Keratinocyte (primary cell): ENCODE measurements at regions not wholly inside any gene's neighbourhood (a gene's known extent, or its start where the extent isn't known, plus 50 kb on each side); places are given as distances from the start of the nearest gene placed in this dataset.
"Not testable (repeated sequence)": the region's sequence is repeated elsewhere in the genome, so short reads cannot be mapped to it uniquely, and the experiment has no call there.

Source experiments
- DNase-seq: peaks from one replicate; pipeline ENCODE4 v3.0.0-alpha.2; 2011; ENCODE audit warnings: low read depth, missing footprints, low spot score
- FAIRE-seq: peaks from 2 replicates; lab custom pipeline; 2011; peaks lifted over from hg19 to GRCh38; lab: Jason Lieb, UNC
- H2AFZ ChIP-seq: 2 replicates; pipeline ENCODE4 v1.6.0; 2012; ENCODE audit warnings: low read length, control low read depth, inconsistent platforms; ENCODE audit not compliant: control insufficient read depth
- H3K27ac ChIP-seq: 2 replicates; pipeline ENCODE4 v1.5.1; 2011; ENCODE audit warnings: low read length; ENCODE audit not compliant: control insufficient read depth, insufficient read depth
- H3K27me3 ChIP-seq: 3 replicates; pipeline ENCODE4 v1.6.0; 2011; ENCODE audit warnings: low read length; ENCODE audit not compliant: control insufficient read depth, insufficient read depth; ENCODE audit errors: extremely low read depth
- H3K36me3 ChIP-seq, 2 experiments: 2 replicates in 1 of 2; 3 replicates in 1 of 2; pipeline ENCODE4 v1.5.1; 2011; ENCODE audit warnings: low read length in 2 of 2, mild to moderate bottlenecking in 1 of 2; ENCODE audit not compliant: control insufficient read depth in 2 of 2, insufficient read depth in 2 of 2; ENCODE audit errors: extremely low read depth in 1 of 2
- H3K4me1 ChIP-seq: 3 replicates; pipeline ENCODE4 v1.5.1; 2011; ENCODE audit warnings: low read length; ENCODE audit not compliant: control insufficient read depth, insufficient read depth; ENCODE audit errors: extremely low read depth
- H3K4me2 ChIP-seq: 3 replicates; pipeline ENCODE4 v1.6.0; 2011; ENCODE audit warnings: low read depth, low read length; ENCODE audit not compliant: control insufficient read depth, insufficient read depth; ENCODE audit errors: extremely low read depth
- H3K4me3 ChIP-seq, 3 experiments: fragments of 200-600 bp in 1 of 3; sonication (generic) in 1 of 3; 2 replicates in 2 of 3; 3 replicates in 1 of 3; pipeline ENCODE4 v1.5.1; 2011 to 2016; ENCODE audit warnings: low read length in 3 of 3, mild to moderate bottlenecking in 3 of 3, control low read depth in 2 of 3, inconsistent platforms in 1 of 3, low read depth in 1 of 3, mixed read lengths in 1 of 3, mixed run types in 1 of 3, moderate library complexity in 1 of 3; ENCODE audit not compliant: control insufficient read depth in 2 of 3, insufficient read depth in 2 of 3; ENCODE audit errors: extremely low read depth in 1 of 3
- H3K79me2 ChIP-seq: 2 replicates; pipeline ENCODE4 v1.6.0; 2012; ENCODE audit warnings: low read length; ENCODE audit not compliant: control insufficient read depth, insufficient read depth
- H3K9ac ChIP-seq: 3 replicates; pipeline ENCODE4 v1.6.0; 2011; ENCODE audit warnings: low read length; ENCODE audit not compliant: control insufficient read depth, insufficient read depth; ENCODE audit errors: extremely low read depth
- H3K9me1 ChIP-seq: 3 replicates; pipeline ENCODE4 v1.6.0; 2011; ENCODE audit warnings: low read length; ENCODE audit not compliant: control insufficient read depth, insufficient read depth; ENCODE audit errors: extremely low read depth
- H3K9me3 ChIP-seq: 2 replicates; pipeline ENCODE4 v1.5.1; 2012; ENCODE audit warnings: low read depth, low read length; ENCODE audit not compliant: control insufficient read depth
- H4K20me1 ChIP-seq: 3 replicates; pipeline ENCODE4 v1.6.0; 2011; ENCODE audit warnings: low read length; ENCODE audit not compliant: control insufficient read depth, insufficient read depth; ENCODE audit errors: extremely low read depth
- CTCF ChIP-seq, 3 experiments: IDR thresholded peaks in 1 of 3; conservative IDR thresholded peaks in 1 of 3; optimal IDR thresholded peaks in 1 of 3; 2 replicates in 2 of 3; 3 replicates in 1 of 3; pipeline versions ENCODE3 to v1.5.1; 2011; ENCODE audit warnings: low read length in 3 of 3, mild to moderate bottlenecking in 3 of 3, moderate library complexity in 2 of 3, control low read depth in 1 of 3, inconsistent platforms in 1 of 3; ENCODE audit not compliant: insufficient read depth in 2 of 3; ENCODE audit errors: extremely low read depth in 1 of 3
- EZH2 ChIP-seq: IDR thresholded peaks from one replicate; pipeline ENCODE4 v1.6.1; 2012; ENCODE audit warnings: inconsistent platforms, mild to moderate bottlenecking, low read length, moderate library complexity
- dilution Hi-C: fragments of 300-500 bp; cut with MboI; formaldehyde crosslinking; loops from one replicate; pipeline ENCODE4 v1.7.0; 2020; ENCODE audit warnings: low sequenced_read_pairs; ENCODE audit not compliant: extremely low pct_ligation_motif_present

GRCh38 chr2:222364285-222364895, 60.0 kb upstream of the SGPP2 start:
- DNase-seq, result no peak
- dilution Hi-C loops, result no loop called here

GRCh38 chr2:222368280-222368679, 56.1 kb upstream of the SGPP2 start:
- H3K9me1 ChIP-seq, H4K20me1 ChIP-seq, H3K4me1 ChIP-seq, H3K27ac ChIP-seq, H2AFZ ChIP-seq, H3K4me3 ChIP-seq, dilution Hi-C loops, H3K27me3 ChIP-seq, H3K36me3 ChIP-seq, H3K4me2 ChIP-seq, H3K9ac ChIP-seq, H3K9me3 ChIP-seq, DNase-seq, H3K79me2 ChIP-seq, FAIRE-seq: not testable (repeated sequence)

More at GRCh38 chr2:222364285-222364895, 60.0 kb upstream of the SGPP2 start:
- Histone ChIP-seq H2AFZ (peak overlapping the region; percentile 27), H3K4me1 (peaks cover 8% of the 10 kb centered on the region), H4K20me1 (no peaks in the 10 kb centered on the region), H3K36me3 (no peaks in the 10 kb centered on the region), H3K9me1 (no peaks in the 10 kb centered on the region), H3K79me2 (no peaks in the 10 kb centered on the region), H3K9ac (no peak overlapping the region), H3K27me3 (no peaks in the 10 kb centered on the region), H3K9me3 (no peaks in the 10 kb centered on the region), H3K4me2 (peak overlapping the region; percentile 11), H3K27ac (no peak overlapping the region), H3K4me3 (no peak overlapping the region)
- peak; percentile 48 for FAIRE-seq
- TF ChIP-seq EZH2, result no peak

- Histone ChIP-seq H3K79me2 (no peaks in the 10 kb centered on the region), H3K4me1 (no peaks in the 10 kb centered on the region), H3K9ac (no peak overlapping the region), H3K27ac (no peak overlapping the region), H3K4me2 (no peak overlapping the region), H3K36me3 (no peaks in the 10 kb centered on the region), H3K4me3 (no peak overlapping the region), H4K20me1 (no peaks in the 10 kb centered on the region), H3K27me3 (no peaks in the 10 kb centered on the region), H3K9me3 (no peaks in the 10 kb centered on the region), H2AFZ (no peak overlapping the region), H3K9me1 (no peaks in the 10 kb centered on the region)
- DNase-seq, result no peak
- TF ChIP-seq CTCF (optimal IDR thresholded peaks at IDR 0.05 in 1 of 3, IDR thresholded peaks at IDR 0.05 in 1 of 3, conservative IDR thresholded peaks at IDR 0.05 in 1 of 3; ENCODE audit: extremely low read depth in 1 of 3, insufficient read depth in 2 of 3, low read length in 3 of 3) (no peak), EZH2 (no peak)
- FAIRE-seq, result no peak
- dilution Hi-C loops, result no loop called here
Observed at GRCh38 chr2:222372993-222373392, 51.4 kb upstream of the SGPP2 start.
